ENCODE measurements at regions not wholly inside any gene's neighbourhood (a gene's known extent, or its start where the extent isn't known, plus 50 kb on each side); places are given as distances from the start of the nearest gene placed in this dataset.

DNA sequence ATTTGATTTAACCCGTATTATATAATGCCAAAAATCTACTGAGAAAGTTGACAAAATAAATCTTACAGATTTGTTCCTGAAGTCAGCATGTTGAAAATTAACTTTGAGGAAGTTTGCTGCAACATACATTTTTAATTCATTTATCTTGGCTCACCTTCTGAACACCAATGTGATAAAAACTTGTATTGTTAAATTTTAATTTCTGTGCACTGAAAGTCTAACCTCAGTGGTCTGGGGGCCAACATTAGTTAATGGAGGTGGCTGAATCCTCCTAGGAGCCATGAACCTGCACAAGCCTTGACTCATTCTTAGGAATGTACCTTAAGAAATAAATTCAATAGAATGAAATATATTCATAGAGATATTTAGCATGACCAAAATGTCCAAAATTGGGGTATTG is 95.3 kb downstream of the ADSS2 start:
- no peak for DNase-seq
- intact Hi-C loops (cut with DNase I) = no loop called here
